HG03139 (cell line): ENCODE measurements at regions not wholly inside any gene's neighbourhood (a gene's known extent, or its start where the extent isn't known, plus 50 kb on each side); places are given as distances from the start of the nearest gene placed in this dataset.
"Not testable (repeated sequence)": the region's sequence is repeated elsewhere in the genome, so short reads cannot be mapped to it uniquely, and the experiment has no call there.

Source experiments
- ATAC-seq: cut with Tn5 transposase; IDR thresholded peaks from one replicate; pipeline ENCODE4 v1.9.1; 2021; ENCODE audit not compliant: unreplicated experiment

DNA sequence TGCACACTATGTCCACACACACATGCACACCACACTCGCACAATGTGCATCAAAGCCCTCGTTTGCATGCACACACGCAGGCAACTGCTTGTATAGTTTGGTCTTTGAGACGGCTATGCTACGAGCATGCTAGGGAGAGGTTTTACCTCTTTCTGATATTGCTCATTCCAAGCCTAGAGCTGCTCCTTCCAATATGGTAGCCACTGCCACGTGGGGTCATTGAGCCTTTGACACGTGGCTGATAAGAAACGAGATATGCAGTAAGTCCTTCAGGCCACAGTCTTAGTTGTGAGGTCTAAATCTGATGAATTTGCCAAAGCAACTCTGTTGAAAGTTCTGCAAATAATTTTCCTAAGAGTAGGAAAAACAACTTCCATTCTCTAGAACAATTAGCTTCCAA is 204.4 kb downstream of the KLF6 start:
- ATAC-seq, result no peak

DNA sequence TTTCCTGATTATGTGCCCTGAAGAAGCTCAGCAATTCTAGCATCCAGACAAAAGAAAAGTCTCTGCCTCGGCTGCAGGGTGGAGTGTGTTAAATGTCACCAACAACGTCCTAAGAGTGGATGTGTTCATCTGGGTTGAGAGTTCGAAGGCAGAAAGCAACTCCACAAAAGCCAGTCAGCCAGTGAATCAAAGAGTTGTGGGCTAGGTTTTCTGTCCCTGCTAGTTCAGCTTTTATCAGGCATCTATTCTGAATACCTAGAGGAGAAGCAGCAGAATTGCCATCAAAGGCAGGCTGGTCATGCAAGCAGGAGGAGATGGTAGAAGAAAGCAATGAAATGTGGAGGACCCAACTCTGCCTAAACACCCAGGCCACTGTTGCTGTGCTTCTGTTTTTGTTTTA is 205.2 kb downstream of the KLF6 start:
- no peak for ATAC-seq

DNA sequence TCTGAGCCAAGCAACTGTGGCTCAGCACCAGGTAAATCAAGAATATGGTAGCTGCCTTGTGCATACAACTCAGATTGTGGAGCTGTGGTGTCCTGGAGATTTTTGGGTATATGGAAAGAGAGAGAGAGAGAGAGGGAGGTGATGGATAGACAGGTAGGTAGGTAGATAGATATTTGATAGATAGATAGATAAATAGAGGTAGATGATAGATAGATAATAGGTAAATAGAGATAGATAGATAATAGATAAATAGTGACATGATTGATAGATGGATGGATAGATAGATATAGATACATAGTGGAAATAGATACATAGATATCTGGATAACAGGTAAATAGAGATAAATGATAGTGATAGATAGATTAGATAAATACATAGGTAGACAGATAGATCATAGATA is 206.3 kb downstream of the KLF6 start:
- no peak for ATAC-seq

DNA sequence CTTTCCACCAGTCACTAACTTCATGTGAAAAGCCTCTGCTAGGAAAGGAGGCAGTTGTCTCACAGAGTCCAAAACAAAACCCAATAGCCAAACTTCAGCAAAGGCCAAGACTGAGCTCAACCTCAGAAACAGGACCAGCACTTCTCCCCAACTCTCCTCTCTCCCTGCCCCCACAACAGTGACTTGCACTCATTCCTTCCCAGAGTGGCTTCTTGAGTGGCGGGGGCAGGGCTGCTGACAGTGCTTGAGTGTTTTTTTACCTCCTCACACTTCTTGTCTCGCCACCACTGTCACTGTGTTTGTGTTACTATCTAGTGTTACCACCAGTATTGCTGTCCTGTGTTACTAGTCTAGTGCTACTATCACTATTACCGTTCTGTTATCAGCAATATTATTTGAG is 206.8 kb downstream of the KLF6 start:
- ATAC-seq, result no peak

DNA sequence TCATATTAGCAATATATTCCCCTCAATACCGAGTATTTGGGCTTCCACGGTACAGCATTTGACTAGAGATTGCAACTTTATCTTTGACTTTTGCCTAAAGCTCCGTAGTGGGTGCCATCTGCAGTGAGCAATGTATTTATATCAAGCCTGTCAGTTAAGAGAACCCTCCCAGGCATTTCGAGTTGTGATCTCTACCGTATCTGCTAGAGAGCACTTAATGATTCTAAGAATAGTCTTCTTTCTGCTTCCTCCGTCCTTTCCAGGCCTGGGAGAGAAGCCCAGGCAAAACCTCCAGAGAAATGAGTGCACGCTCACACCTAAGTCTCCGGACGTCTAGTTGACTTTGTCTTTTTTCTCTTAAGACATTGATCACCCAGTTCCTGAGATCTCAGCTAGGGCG is 210.6 kb downstream of the KLF6 start:
- ATAC-seq, result no peak

DNA sequence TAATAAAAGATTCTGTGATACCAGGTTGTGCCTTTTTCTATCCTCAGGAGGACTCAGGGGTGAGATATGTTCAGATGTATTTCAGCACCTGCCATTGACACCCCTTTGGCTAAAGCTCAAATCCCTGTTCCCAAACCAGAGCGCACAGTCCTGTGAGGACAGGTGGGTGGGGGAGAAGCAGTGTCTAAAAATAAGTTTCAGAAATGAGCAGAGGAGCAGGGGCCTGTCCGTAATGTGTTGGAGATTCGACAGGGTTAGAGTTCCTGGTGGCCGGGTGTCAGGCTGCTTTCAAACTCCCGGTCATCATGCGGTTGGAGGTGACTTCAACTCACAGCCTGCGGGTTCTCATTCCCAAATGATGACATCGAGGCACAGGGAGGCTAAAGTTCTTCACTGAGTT is 211.5 kb downstream of the KLF6 start:
- no peak for ATAC-seq

DNA sequence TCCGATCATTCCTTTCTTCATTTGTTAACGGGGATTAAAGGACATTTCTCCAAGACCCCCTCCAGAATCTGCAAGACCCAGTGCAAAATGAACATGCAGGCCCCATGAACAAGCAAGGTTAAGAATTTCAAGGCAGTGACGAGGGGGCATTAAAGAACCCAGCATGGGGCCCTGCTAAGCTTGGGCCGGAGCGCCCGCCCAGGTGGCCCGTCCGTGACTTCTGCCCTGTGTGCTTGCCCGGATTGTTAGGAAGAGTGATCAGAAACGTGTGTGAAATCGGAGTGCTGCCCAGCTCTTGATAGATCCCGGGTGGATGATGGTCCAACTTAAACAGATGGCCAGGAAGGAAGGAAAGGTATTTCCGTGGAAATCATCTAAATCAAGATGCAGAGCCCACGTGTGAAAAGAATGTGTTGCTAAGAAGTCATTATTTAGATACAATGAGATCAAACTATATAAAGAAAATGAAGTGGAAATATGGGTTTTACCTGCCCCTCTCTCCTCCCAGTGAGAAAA is 213.6 kb downstream of the KLF6 start:
- no peak for ATAC-seq

- no peak for ATAC-seq
Observed at GRCh38 chr10:3570855-3571266, 214.1 kb downstream of the KLF6 start.

GRCh38 chr10:3570131-3570729 is 214.8 kb downstream of the KLF6 start:
- ATAC-seq, result no peak

DNA sequence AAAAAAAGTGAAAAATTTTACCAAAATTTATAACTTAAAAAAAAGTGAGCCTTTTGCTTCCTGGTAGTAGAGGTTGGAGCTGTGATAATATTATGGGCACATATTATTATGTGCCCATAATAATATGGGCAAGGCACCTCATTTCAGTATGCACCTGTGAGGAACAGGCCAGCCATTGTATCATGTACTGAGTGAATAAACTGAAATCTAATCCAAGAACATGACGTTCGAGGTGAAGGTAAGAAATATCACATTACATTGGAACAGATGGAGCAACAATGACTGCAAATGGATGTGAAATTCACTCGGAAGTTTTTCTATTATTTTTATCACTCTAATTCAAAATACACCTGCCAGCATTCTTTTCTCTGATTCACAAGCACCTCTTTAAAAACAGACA is 216.0 kb downstream of the KLF6 start:
- ATAC-seq, result no peak

DNA sequence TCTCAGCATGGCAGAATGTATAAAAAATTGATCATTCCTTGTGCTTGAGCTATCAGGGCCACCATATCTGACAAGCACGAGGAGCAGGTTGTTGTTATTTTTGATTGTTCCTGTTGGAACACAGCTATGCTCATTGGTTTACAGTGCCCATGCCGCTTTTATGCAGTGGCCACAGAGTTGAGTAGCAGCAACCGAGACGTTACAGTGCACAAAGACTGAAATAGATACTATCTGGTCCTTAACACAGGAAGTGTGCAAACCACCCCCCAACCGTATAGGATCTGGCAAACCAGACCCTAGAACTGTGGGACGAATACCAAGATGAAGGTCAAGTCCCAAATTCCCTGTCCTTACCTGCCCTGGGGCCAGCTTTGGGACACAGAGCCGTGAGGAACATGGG is 216.6 kb downstream of the KLF6 start:
- no peak for ATAC-seq

GRCh38 chr10:3567291-3567963 is 217.6 kb downstream of the KLF6 start:
- no peak for ATAC-seq

DNA sequence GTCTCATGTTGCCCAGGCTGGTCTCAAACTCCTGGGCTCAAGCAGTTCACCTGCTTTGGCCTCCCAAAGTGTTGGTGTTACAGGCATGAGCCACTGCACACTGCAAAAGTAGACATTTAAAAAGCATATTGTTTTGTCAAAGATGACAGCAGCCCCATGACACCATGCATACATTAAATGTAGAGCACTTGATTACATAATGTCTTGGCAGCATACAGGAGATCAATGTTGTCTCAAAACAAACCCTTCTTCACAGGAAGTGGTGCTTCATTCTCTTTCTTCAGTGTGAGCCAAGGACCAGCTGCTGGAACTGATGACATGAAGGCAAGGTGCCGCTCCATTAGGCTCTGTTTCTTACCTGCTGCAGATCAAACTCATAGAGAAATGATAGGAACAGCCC is 218.4 kb downstream of the KLF6 start:
- no peak for ATAC-seq

GRCh38 chr10:3564346-3565002 is 220.5 kb downstream of the KLF6 start:
- no peak for ATAC-seq

GRCh38 chr10:3563298-3563697 is 221.7 kb downstream of the KLF6 start:
- no peak for ATAC-seq

GRCh38 chr10:3560628-3561027 is 224.4 kb downstream of the KLF6 start:
- not testable (repeated sequence) for ATAC-seq

DNA sequence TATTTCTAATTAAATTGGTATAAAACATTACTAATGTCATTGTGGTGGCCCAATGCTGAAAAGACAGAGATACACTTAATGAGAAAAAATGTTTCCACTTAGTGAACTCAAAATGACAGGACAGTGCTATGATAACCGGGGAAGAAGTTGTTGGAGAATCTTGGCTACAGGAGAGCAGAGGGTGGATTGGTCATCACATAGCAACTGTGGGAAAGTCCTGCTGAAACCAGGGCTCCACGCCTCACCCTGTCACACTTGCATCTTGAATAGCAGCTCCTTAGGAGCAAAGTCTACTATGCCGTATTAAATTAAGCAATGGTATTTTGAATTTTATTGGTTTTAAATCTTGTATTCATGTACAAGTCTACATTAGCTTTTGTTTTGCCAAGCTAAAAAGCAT is 225.5 kb downstream of the KLF6 start:
- ATAC-seq, result no peak

- ATAC-seq, result no peak
Observed at GRCh38 chr10:3559011-3559410, 226.0 kb downstream of the KLF6 start.

GRCh38 chr10:3556191-3557017 is 228.6 kb downstream of the KLF6 start:
- not testable (repeated sequence) for ATAC-seq

DNA sequence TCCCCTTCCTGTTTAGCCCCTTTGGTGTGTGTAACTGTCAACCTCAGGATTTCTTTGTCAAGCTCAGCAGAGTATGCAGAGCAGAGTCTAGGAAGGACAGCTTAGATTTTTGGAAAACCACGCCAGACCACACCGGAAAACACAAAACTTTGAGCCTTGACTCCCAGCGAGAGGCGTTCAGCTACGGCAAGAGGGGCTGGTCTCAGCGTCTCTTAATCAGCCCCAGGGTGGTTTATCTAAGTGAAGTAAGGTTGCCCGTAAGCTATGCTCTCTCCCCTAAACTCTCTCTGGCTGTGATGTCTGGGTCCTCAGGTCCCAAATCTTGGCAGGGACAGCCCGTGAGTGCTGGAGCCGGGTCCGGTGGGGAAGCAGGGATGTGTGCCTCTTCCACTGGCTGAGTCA is 230.9 kb downstream of the KLF6 start:
- no peak for ATAC-seq

- ATAC-seq, result no peak
Observed at GRCh38 chr10:3552281-3552680, 232.7 kb downstream of the KLF6 start.
